EL (cell line): ENCODE measurements at regions not wholly inside any gene's neighbourhood (a gene's known extent, or its start where the extent isn't known, plus 50 kb on each side); places are given as distances from the start of the nearest gene placed in this dataset.

Experiments used
- DNase-seq: peaks from one replicate; pipeline ENCODE4 v3.0.0-alpha.2; 2016

GRCh38 chr18:61989138-61989537 is 96.3 kb upstream of the RNF152 start:
- no peak for DNase-seq

- DNase-seq: no peak
These were observed 95.3 kb upstream of the RNF152 start for GRCh38 chr18:61988100-61988499.

GRCh38 chr18:61985681-61986080 is 92.9 kb upstream of the RNF152 start:
- no peak for DNase-seq

- no peak for DNase-seq
These were observed 91.5 kb upstream of the RNF152 start for GRCh38 chr18:61984349-61984748.

GRCh38 chr18:61982475-61982874 is 89.7 kb upstream of the RNF152 start:
- DNase-seq: no peak

- DNase-seq: no peak
These were observed 87.5 kb upstream of the RNF152 start for GRCh38 chr18:61980355-61980754.

- no peak for DNase-seq
These were observed 82.9 kb upstream of the RNF152 start for GRCh38 chr18:61975526-61976326.

GRCh38 chr18:61973273-61974115 is 80.7 kb upstream of the RNF152 start:
- no peak for DNase-seq

- DNase-seq: no peak
These were observed 79.8 kb upstream of the RNF152 start for GRCh38 chr18:61972389-61973264.

- DNase-seq: no peak
These were observed 74.6 kb upstream of the RNF152 start for GRCh38 chr18:61967252-61967891.

- DNase-seq: no peak
These were observed 72.5 kb upstream of the RNF152 start for GRCh38 chr18:61965311-61965710.

GRCh38 chr18:61964616-61965015 is 71.8 kb upstream of the RNF152 start:
- no peak for DNase-seq

- no peak for DNase-seq
These were observed 70.9 kb upstream of the RNF152 start for GRCh38 chr18:61963705-61964104.

GRCh38 chr18:61957801-61958516 is 65.2 kb upstream of the RNF152 start:
- peak; percentile 50 for DNase-seq

- DNase-seq: no peak
These were observed 62.8 kb upstream of the RNF152 start for GRCh38 chr18:61955644-61956043.

- DNase-seq: no peak
These were observed 61.4 kb upstream of the RNF152 start for GRCh38 chr18:61954096-61954746.

- DNase-seq: no peak
These were observed 60.8 kb upstream of the RNF152 start for GRCh38 chr18:61953641-61954040.

GRCh38 chr18:61953161-61953560 is 60.4 kb upstream of the RNF152 start:
- no peak for DNase-seq

GRCh38 chr18:61951396-61951795 is 58.6 kb upstream of the RNF152 start:
- no peak for DNase-seq

- DNase-seq: no peak
These were observed 57.6 kb upstream of the RNF152 start for GRCh38 chr18:61950371-61950770.

GRCh38 chr18:61949946-61950345 is 57.1 kb upstream of the RNF152 start:
- DNase-seq: peak; percentile 76
